ENCODE measurements at regions not wholly inside any gene's neighbourhood (a gene's known extent, or its start where the extent isn't known, plus 50 kb on each side); places are given as distances from the start of the nearest gene placed in this dataset.

DNA sequence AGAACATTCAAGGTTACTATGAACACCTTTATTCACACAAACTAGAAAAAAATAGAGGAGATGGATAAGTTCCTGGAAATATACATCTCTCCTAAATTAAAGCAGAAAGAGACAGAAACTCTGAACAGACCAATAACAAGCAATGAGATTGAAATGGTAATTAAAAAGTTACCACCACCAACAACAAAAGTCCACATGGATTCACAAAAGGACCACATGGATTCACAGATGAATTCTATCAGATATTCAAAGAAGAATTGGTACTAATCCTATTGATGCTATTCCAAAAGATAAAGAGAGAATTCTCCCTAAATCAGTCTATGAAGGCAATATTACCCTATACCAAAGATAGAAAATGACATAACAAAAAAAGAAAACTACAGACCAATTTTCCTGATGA lies 518.9 kb downstream of the PRDM9 start:
- H2AK5ac ChIP-seq (ENCODE audit: low read depth, low read length) = no peak overlapping the region
- DNase-seq (no peak), ATAC-seq (ENCODE audit: low read depth) (no peak)
- no peak overlapping the region for H2BK15ac ChIP-seq (ENCODE audit: low read depth, low read length)
- peaks cover 3% of the 10 kb centered on the region; the same call in 1 of the 2 replicates for H3K9me3 ChIP-seq (ENCODE audit: control insufficient read depth, insufficient read depth, low read length)
- H3K27me3 ChIP-seq (ENCODE audit: control insufficient read depth, insufficient read depth, low read length) = no peaks in the 10 kb centered on the region
- H2BK120ac ChIP-seq (ENCODE audit: low read depth, low read length) = no peak overlapping the region
- no peak overlapping the region for H3K4me2 ChIP-seq (ENCODE audit: low read depth, low read length)
- no peak overlapping the region for H3K9ac ChIP-seq (ENCODE audit: low read depth, low read length)
- no peaks in the 10 kb centered on the region for H3K9me1 ChIP-seq (ENCODE audit: insufficient read depth, low read length)
- H2AK9ac ChIP-seq (replicated peaks; ENCODE audit: low read depth, low read length, poor library complexity) = no peak overlapping the region
- H3K4me3 ChIP-seq (ENCODE audit: insufficient read depth, low read depth, low read length) = no peak overlapping the region
- dilution Hi-C loops (cut with HindIII; ENCODE audit: low sequenced_read_pairs, unreplicated experiment) = no loop called here
- no peak overlapping the region for H3K4ac ChIP-seq (ENCODE audit: low read depth, low read length)
- H3K56ac ChIP-seq (ENCODE audit: extremely low read depth, insufficient read depth, low read length) = no peak overlapping the region
- ChIA-PET POLR2A (ENCODE audit: unreplicated experiment) (no interaction called here), CTCF (no interaction called here)
- no peaks in the 10 kb centered on the region for H3K4me1 ChIP-seq (ENCODE audit: control insufficient read depth, insufficient read depth, low read length)
- H3K27ac ChIP-seq (ENCODE audit: insufficient read depth, low read length) = no peak overlapping the region
- H3K23ac ChIP-seq (ENCODE audit: low read depth, low read length) = no peak overlapping the region
- no peak overlapping the region for H4K91ac ChIP-seq (ENCODE audit: insufficient read depth, low read depth, low read length)
- TF ChIP-seq NFE2L2 (IDR thresholded peaks at IDR 0.05; ENCODE audit: low read depth, low read length) = no peak
- no peaks in the 10 kb centered on the region for H3K36me3 ChIP-seq (ENCODE audit: control insufficient read depth, insufficient read depth, low read length)
- H4K20me1 ChIP-seq (ENCODE audit: insufficient read depth, low read length) = no peaks in the 10 kb centered on the region
- no peak overlapping the region for H2BK20ac ChIP-seq (ENCODE audit: low read depth, low read length)
- no peaks in the 10 kb centered on the region for H3K79me1 ChIP-seq (ENCODE audit: low read depth in 1 of 2, low read length in 2 of 2)
- no peak overlapping the region for H4K5ac ChIP-seq (ENCODE audit: low read depth, low read length)
- in situ Hi-C loops (cut with MboI; ENCODE audit: low sequenced_read_pairs) = no loop called here
- intact Hi-C loops (cut with micrococcal nuclease) = no loop called here
- H3K14ac ChIP-seq (replicated peaks; ENCODE audit: low read depth, low read length) = no peak overlapping the region
- H2BK5ac ChIP-seq (ENCODE audit: low read depth, low read length, poor library complexity, severe bottlenecking) = no peak overlapping the region
- no TSS peak for BruUV-seq (replicated peaks)
- H4K8ac ChIP-seq (ENCODE audit: low read depth in 2 of 2, low read length in 2 of 2) = no peak overlapping the region
- no peak overlapping the region for H3K18ac ChIP-seq (ENCODE audit: low read depth, low read length)
- H2AFZ ChIP-seq (replicated peaks; ENCODE audit: low read length, poor library complexity) = no peak overlapping the region

Measured in IMR-90 (cell line).